CD4-positive, alpha-beta T cell (primary cell): ENCODE measurements at regions not wholly inside any gene's neighbourhood (a gene's known extent, or its start where the extent isn't known, plus 50 kb on each side); places are given as distances from the start of the nearest gene placed in this dataset.

Source experiments
- ATAC-seq: fragments of 200-7000 bp; cut with Tn5 transposase; one replicate; pipeline ENCODE4 v1.10.0; 2022; ENCODE audit warnings: mild to moderate bottlenecking; ENCODE audit not compliant: poor library complexity
- CTCF ChIA-PET: fragments of 350-600 bp; sonication (Branson Sonifier 250); formaldehyde crosslinking; loops from one replicate; lab custom pipeline; 2021; ENCODE audit warnings: antibody characterized with exemption, inconsistent platforms; lab: Charles Lee
- POLR2A ChIA-PET: fragments of 350-600 bp; sonication (Branson Sonifier 250); formaldehyde crosslinking; loops from one replicate; lab custom pipeline; 2021; ENCODE audit warnings: antibody characterized with exemption, inconsistent platforms; lab: Charles Lee
- DNase-seq, 14 experiments: peaks; one replicate each; pipeline ENCODE4 v3.0.0-alpha.2; 2013 to 2020; ENCODE audit warnings: mixed read lengths in 2 of 14
- H3K27ac ChIP-seq, 2 donors: one replicate each; pipeline versions ENCODE4 v1.5.1 to v1.7.0; 2013; ENCODE audit warnings: low read length in 2 of 2, low read depth in 1 of 2, mild to moderate bottlenecking in 1 of 2
- H3K27me3 ChIP-seq, 2 experiments: 1 replicate in 1 of 2; 2 replicates in 1 of 2; pipeline versions ENCODE4 v1.6.1 to v1.7.0; 2013; ENCODE audit warnings: low read length in 2 of 2, control low read depth in 1 of 2, mild to moderate bottlenecking in 1 of 2, moderate library complexity in 1 of 2; ENCODE audit not compliant: insufficient read depth in 2 of 2, control insufficient read depth in 1 of 2
- H3K36me3 ChIP-seq: one replicate; pipeline ENCODE4 v1.6.1; 2013; ENCODE audit warnings: low read length, control low read depth; ENCODE audit not compliant: insufficient read depth
- H3K4me1 ChIP-seq: one replicate; pipeline ENCODE4 v1.6.1; 2013; ENCODE audit warnings: low read length, control low read depth; ENCODE audit not compliant: insufficient read depth
- H3K4me3 ChIP-seq: one replicate; pipeline ENCODE4 v1.5.1; 2013; ENCODE audit warnings: mild to moderate bottlenecking, low read length, moderate library complexity
- H3K9me3 ChIP-seq, 2 experiments: 1 replicate in 1 of 2; 2 replicates in 1 of 2; pipeline versions ENCODE4 v1.6.1 to v1.7.0; 2013; ENCODE audit warnings: low read length in 2 of 2, mild to moderate bottlenecking in 2 of 2, control low read depth in 1 of 2, moderate library complexity in 1 of 2; ENCODE audit not compliant: control insufficient read depth in 1 of 2, insufficient read depth in 1 of 2
- H3K27ac Mint-ChIP-seq: one replicate; pipeline ENCODE4 v1.8.0; 2020; ENCODE audit warnings: mixed read lengths
- H3K27me3 Mint-ChIP-seq: one replicate; pipeline ENCODE4 v1.8.0; 2021; ENCODE audit warnings: mixed read lengths
- H3K36me3 Mint-ChIP-seq: one replicate; pipeline ENCODE4 v1.8.0; 2021; ENCODE audit warnings: low read depth, mixed read lengths
- H3K4me1 Mint-ChIP-seq: one replicate; pipeline ENCODE4 v1.8.0; 2021; ENCODE audit warnings: low read depth, mixed read lengths
- H3K4me3 Mint-ChIP-seq: one replicate; pipeline ENCODE4 v1.8.0; 2020; ENCODE audit warnings: mild to moderate bottlenecking, mixed read lengths
- H3K9me3 Mint-ChIP-seq: one replicate; pipeline ENCODE4 v1.8.0; 2020; ENCODE audit warnings: mixed read lengths
- intact Hi-C, 2 experiments: fragments of 100-400 bp; cut with DNase I in 1 of 2; cut with micrococcal nuclease in 1 of 2; formaldehyde crosslinking; loops; one replicate each; pipeline versions ENCODE4 v1.15.1 to v1.9.0; 2023 to 2025; cut with DNase I, micrococcal nuclease
- TF ChIP-seq, protein P1 (sequence below): fragments of 200-600 bp; IDR thresholded peaks from one replicate; pipeline ENCODE4 v1.8.0; 2022; ENCODE audit warnings: antibody characterized with exemption, mild to moderate bottlenecking

DNA sequence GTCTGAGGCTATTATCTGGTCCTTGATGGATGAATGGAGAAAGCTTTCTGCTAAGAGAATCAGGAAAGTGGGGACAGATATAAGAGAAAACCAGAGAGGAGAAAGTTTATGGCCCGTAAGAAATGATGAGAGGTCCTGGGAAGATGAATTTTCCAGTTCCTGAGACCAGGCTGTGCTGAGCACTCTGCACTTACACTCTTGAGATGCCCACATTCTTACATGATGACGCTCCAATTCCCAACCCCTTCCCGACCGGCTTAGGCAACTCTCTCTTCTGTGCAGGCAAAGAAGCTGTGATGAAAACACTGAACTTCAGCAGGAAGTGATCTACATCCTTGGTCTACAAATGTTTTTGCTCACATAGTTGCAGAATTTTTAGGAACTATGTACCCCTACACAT, 417.0 kb downstream of the ARHGEF28 start:
- intact Hi-C loops, result no loop called here
- Mint-ChIP-seq H3K4me1 (no peaks in the 10 kb centered on the region), H3K36me3 (no peaks in the 10 kb centered on the region), H3K4me3 (no peak overlapping the region), H3K27me3 (peaks cover 11% of the 10 kb centered on the region), H3K27ac (no peak overlapping the region), H3K9me3 (no peaks in the 10 kb centered on the region)
- H3K36me3 ChIP-seq, result no peaks in the 10 kb centered on the region
- CTCF ChIA-PET, result no interaction called here
- no peak overlapping the region for H3K27ac ChIP-seq
- ATAC-seq, result no peak
- DNase-seq, result no peak
- H3K4me1 ChIP-seq, result no peaks in the 10 kb centered on the region
- H3K4me3 ChIP-seq, result no peak overlapping the region
- POLR2A ChIA-PET, result no interaction called here
- no peaks in the 10 kb centered on the region for H3K9me3 ChIP-seq
- TF ChIP-seq, protein P1, sequence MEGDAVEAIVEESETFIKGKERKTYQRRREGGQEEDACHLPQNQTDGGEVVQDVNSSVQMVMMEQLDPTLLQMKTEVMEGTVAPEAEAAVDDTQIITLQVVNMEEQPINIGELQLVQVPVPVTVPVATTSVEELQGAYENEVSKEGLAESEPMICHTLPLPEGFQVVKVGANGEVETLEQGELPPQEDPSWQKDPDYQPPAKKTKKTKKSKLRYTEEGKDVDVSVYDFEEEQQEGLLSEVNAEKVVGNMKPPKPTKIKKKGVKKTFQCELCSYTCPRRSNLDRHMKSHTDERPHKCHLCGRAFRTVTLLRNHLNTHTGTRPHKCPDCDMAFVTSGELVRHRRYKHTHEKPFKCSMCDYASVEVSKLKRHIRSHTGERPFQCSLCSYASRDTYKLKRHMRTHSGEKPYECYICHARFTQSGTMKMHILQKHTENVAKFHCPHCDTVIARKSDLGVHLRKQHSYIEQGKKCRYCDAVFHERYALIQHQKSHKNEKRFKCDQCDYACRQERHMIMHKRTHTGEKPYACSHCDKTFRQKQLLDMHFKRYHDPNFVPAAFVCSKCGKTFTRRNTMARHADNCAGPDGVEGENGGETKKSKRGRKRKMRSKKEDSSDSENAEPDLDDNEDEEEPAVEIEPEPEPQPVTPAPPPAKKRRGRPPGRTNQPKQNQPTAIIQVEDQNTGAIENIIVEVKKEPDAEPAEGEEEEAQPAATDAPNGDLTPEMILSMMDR, result no peak
- peaks cover 0 to 5% of the 10 kb centered on the region in 2 experiments for H3K27me3 ChIP-seq

DNA sequence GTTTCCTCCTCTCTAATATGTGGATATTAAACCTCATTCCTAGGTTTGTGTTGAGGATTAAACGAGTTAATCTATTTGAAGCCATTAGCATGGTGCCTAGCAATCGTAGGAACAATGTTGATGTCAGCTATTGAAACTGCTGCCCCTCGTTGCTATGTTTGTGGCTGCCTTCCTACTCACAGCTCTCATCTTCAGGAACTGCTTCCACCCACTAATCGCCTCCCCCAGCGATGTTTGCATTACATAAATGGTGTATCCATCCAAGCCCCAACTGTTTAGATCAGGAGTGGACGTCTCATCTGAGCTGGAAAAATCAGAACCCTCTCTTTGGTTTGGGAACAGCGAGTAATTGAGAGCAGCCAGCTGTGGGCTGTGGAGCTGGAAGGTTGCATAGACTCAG, 416.6 kb downstream of the ARHGEF28 start:
- TF ChIP-seq, protein P1, result no peak
- Mint-ChIP-seq H3K27me3 (peaks cover 8% of the 10 kb centered on the region), H3K4me1 (no peaks in the 10 kb centered on the region), H3K4me3 (no peak overlapping the region), H3K9me3 (no peaks in the 10 kb centered on the region), H3K36me3 (no peaks in the 10 kb centered on the region), H3K27ac (no peak overlapping the region)
- no peaks in the 10 kb centered on the region for H3K4me1 ChIP-seq
- H3K9me3 ChIP-seq, result no peaks in the 10 kb centered on the region
- no peaks in the 10 kb centered on the region for H3K36me3 ChIP-seq
- intact Hi-C loops, result no loop called here
- ChIA-PET POLR2A (no interaction called here), CTCF (no interaction called here)
- peaks cover 0 to 5% of the 10 kb centered on the region in 2 experiments for H3K27me3 ChIP-seq
- no peak for ATAC-seq
- no peak for DNase-seq
- no peak overlapping the region for H3K4me3 ChIP-seq
- H3K27ac ChIP-seq, result no peak overlapping the region

DNA sequence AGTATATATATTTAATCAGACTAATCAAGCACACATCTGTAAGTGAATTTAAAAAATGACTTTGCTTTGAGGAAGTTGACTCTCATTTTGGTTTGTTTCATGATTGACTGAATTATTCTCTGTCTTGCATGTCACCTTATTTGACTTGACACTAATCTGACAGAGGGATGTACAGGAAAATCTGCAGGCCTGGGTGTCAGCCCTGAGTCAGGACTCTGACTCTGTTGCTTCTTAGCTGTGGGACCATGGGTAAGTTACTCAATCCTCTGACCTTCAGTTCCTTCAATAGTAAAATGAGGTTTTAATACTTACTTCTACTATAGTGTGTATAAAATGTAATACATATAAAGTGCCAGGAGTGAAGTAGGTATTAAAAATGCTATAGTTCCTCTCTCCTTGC, 415.9 kb downstream of the ARHGEF28 start:
- no peaks in the 10 kb centered on the region for H3K4me1 ChIP-seq
- TF ChIP-seq, protein P1, result no peak
- peaks cover 4% of the 10 kb centered on the region for H3K27me3 Mint-ChIP-seq
- DNase-seq (no peak), ATAC-seq (no peak)
- no peak overlapping the region for H3K4me3 ChIP-seq
- no peak overlapping the region for H3K27ac ChIP-seq
- H3K4me1 Mint-ChIP-seq, result no peaks in the 10 kb centered on the region
- peaks cover 0 to 5% of the 10 kb centered on the region in 2 experiments for H3K27me3 ChIP-seq
- H3K36me3 Mint-ChIP-seq, result no peaks in the 10 kb centered on the region
- H3K9me3 ChIP-seq, result no peaks in the 10 kb centered on the region
- POLR2A ChIA-PET, result no interaction called here
- no peak overlapping the region for H3K27ac Mint-ChIP-seq
- CTCF ChIA-PET, result no interaction called here
- no peaks in the 10 kb centered on the region for H3K36me3 ChIP-seq
- no peaks in the 10 kb centered on the region for H3K9me3 Mint-ChIP-seq
- H3K4me3 Mint-ChIP-seq, result no peak overlapping the region
- intact Hi-C loops, result no loop called here
